ENCODE measurements at regions not wholly inside any gene's neighbourhood (a gene's known extent, or its start where the extent isn't known, plus 50 kb on each side); places are given as distances from the start of the nearest gene placed in this dataset.

GRCh38 chr6:156391061-156391672 is 386.0 kb upstream of the ARID1B start:
- TF ChIP-seq, protein P1, sequence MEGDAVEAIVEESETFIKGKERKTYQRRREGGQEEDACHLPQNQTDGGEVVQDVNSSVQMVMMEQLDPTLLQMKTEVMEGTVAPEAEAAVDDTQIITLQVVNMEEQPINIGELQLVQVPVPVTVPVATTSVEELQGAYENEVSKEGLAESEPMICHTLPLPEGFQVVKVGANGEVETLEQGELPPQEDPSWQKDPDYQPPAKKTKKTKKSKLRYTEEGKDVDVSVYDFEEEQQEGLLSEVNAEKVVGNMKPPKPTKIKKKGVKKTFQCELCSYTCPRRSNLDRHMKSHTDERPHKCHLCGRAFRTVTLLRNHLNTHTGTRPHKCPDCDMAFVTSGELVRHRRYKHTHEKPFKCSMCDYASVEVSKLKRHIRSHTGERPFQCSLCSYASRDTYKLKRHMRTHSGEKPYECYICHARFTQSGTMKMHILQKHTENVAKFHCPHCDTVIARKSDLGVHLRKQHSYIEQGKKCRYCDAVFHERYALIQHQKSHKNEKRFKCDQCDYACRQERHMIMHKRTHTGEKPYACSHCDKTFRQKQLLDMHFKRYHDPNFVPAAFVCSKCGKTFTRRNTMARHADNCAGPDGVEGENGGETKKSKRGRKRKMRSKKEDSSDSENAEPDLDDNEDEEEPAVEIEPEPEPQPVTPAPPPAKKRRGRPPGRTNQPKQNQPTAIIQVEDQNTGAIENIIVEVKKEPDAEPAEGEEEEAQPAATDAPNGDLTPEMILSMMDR (IDR thresholded peaks at IDR 0.05; ENCODE audit: insufficient read depth, low read length): no peak
- no peak for TF ChIP-seq POLR2AphosphoS5 (IDR thresholded peaks at IDR 0.05; ENCODE audit: low read depth)
